ENCODE measurements at regions not wholly inside any gene's neighbourhood (a gene's known extent, or its start where the extent isn't known, plus 50 kb on each side); places are given as distances from the start of the nearest gene placed in this dataset.

- no peaks in the 10 kb centered on the region for H3K36me3 ChIP-seq (ENCODE audit: control insufficient read depth, insufficient read depth, low read length)
- no peaks in the 10 kb centered on the region for H3K27me3 ChIP-seq (ENCODE audit: control insufficient read depth, insufficient read depth, low read length)
- no peak for TF ChIP-seq CTCF (IDR thresholded peaks at IDR 0.05; ENCODE audit: insufficient read depth, low read length, poor library complexity, severe bottlenecking)
- H3K4me3 ChIP-seq (ENCODE audit: low read depth, low read length) = no peak overlapping the region
- no peak for DNase-seq (ENCODE audit: low read depth)
These were observed 396.3 kb downstream of the TRIB2 start for GRCh38 chr2:13113002-13113401.

GRCh38 chr2:13114391-13114790 lies 397.7 kb downstream of the TRIB2 start:
- no peak overlapping the region for H3K4me3 ChIP-seq (ENCODE audit: low read depth, low read length)
- H3K27me3 ChIP-seq (ENCODE audit: control insufficient read depth, insufficient read depth, low read length) = no peaks in the 10 kb centered on the region
- no peak for TF ChIP-seq CTCF (IDR thresholded peaks at IDR 0.05; ENCODE audit: insufficient read depth, low read length, poor library complexity, severe bottlenecking)
- no peaks in the 10 kb centered on the region for H3K36me3 ChIP-seq (ENCODE audit: control insufficient read depth, insufficient read depth, low read length)
- DNase-seq (ENCODE audit: low read depth) = no peak

GRCh38 chr2:13115643-13116042 lies 398.9 kb downstream of the TRIB2 start:
- no peak for DNase-seq (ENCODE audit: low read depth)
- no peak overlapping the region for H3K4me3 ChIP-seq (ENCODE audit: low read depth, low read length)
- no peaks in the 10 kb centered on the region for H3K27me3 ChIP-seq (ENCODE audit: control insufficient read depth, insufficient read depth, low read length)
- no peaks in the 10 kb centered on the region for H3K36me3 ChIP-seq (ENCODE audit: control insufficient read depth, insufficient read depth, low read length)
- no peak for TF ChIP-seq CTCF (IDR thresholded peaks at IDR 0.05; ENCODE audit: insufficient read depth, low read length, poor library complexity, severe bottlenecking)

GRCh38 chr2:13121096-13121495 lies 404.4 kb downstream of the TRIB2 start:
- TF ChIP-seq CTCF (IDR thresholded peaks at IDR 0.05; ENCODE audit: insufficient read depth, low read length, poor library complexity, severe bottlenecking) = no peak
- Histone ChIP-seq H3K36me3 (ENCODE audit: control insufficient read depth, insufficient read depth, low read length) (no peaks in the 10 kb centered on the region), H3K4me3 (ENCODE audit: low read depth, low read length) (no peak overlapping the region), H3K27me3 (ENCODE audit: control insufficient read depth, insufficient read depth, low read length) (no peaks in the 10 kb centered on the region)
- DNase-seq (ENCODE audit: low read depth) = no peak

GRCh38 chr2:13128139-13128538 lies 411.4 kb downstream of the TRIB2 start:
- H3K36me3 ChIP-seq (ENCODE audit: control insufficient read depth, insufficient read depth, low read length) = no peaks in the 10 kb centered on the region
- H3K27me3 ChIP-seq (ENCODE audit: control insufficient read depth, insufficient read depth, low read length) = no peaks in the 10 kb centered on the region
- TF ChIP-seq CTCF (IDR thresholded peaks at IDR 0.05; ENCODE audit: insufficient read depth, low read length, poor library complexity, severe bottlenecking) = no peak
- no peak overlapping the region for H3K4me3 ChIP-seq (ENCODE audit: low read depth, low read length)
- no peak for DNase-seq (ENCODE audit: low read depth)

GRCh38 chr2:13135369-13135768 lies 418.6 kb downstream of the TRIB2 start:
- H3K4me3 ChIP-seq (ENCODE audit: low read depth, low read length) = no peak overlapping the region
- no peak for DNase-seq (ENCODE audit: low read depth)
- no peak for TF ChIP-seq CTCF (IDR thresholded peaks at IDR 0.05; ENCODE audit: insufficient read depth, low read length, poor library complexity, severe bottlenecking)
- H3K36me3 ChIP-seq (ENCODE audit: control insufficient read depth, insufficient read depth, low read length) = no peaks in the 10 kb centered on the region
- H3K27me3 ChIP-seq (ENCODE audit: control insufficient read depth, insufficient read depth, low read length) = no peaks in the 10 kb centered on the region

Measured in kidney epithelial cell (primary cell).